ENCODE measurements at regions not wholly inside any gene's neighbourhood (a gene's known extent, or its start where the extent isn't known, plus 50 kb on each side); places are given as distances from the start of the nearest gene placed in this dataset.

GRCh38 chr16:49022351-49022963 lies 259.2 kb downstream of the CBLN1 start:
- no peak for DNase-seq

GRCh38 chr16:49021136-49021535 lies 260.5 kb downstream of the CBLN1 start:
- DNase-seq, result no peak

GRCh38 chr16:49020436-49020835 lies 261.2 kb downstream of the CBLN1 start:
- no peak for DNase-seq

- peak; percentile 56 to 75 for DNase-seq
Measured at GRCh38 chr16:49019831-49020230, 261.8 kb downstream of the CBLN1 start.

- peak; percentile 49 to 59 for DNase-seq
Measured at GRCh38 chr16:49019081-49019633, 262.5 kb downstream of the CBLN1 start.

- DNase-seq, result no peak
Measured at GRCh38 chr16:49018259-49018931, 263.2 kb downstream of the CBLN1 start.

GRCh38 chr16:49017501-49017900 lies 264.1 kb downstream of the CBLN1 start:
- no peak for DNase-seq

- no peak for DNase-seq
Measured at GRCh38 chr16:49016461-49016860, 265.2 kb downstream of the CBLN1 start.

GRCh38 chr16:49015225-49015592 lies 266.4 kb downstream of the CBLN1 start:
- DNase-seq, result no peak

GRCh38 chr16:49014277-49015224 lies 267.1 kb downstream of the CBLN1 start:
- DNase-seq, result no peak

GRCh38 chr16:49013727-49014080 lies 267.9 kb downstream of the CBLN1 start:
- DNase-seq, result no peak

- peak in 1 of 2 experiments; percentile 73 for DNase-seq
Measured at GRCh38 chr16:49012961-49013726, 268.5 kb downstream of the CBLN1 start.

GRCh38 chr16:49011901-49012300 lies 269.7 kb downstream of the CBLN1 start:
- no peak for DNase-seq

GRCh38 chr16:49010879-49011278 lies 270.8 kb downstream of the CBLN1 start:
- DNase-seq, result no peak

GRCh38 chr16:49010396-49010795 lies 271.2 kb downstream of the CBLN1 start:
- no peak for DNase-seq

- DNase-seq, result no peak
Measured at GRCh38 chr16:49009204-49009603, 272.4 kb downstream of the CBLN1 start.

- no peak for DNase-seq
Measured at GRCh38 chr16:49003992-49004391, 277.6 kb downstream of the CBLN1 start.

GRCh38 chr16:49003022-49003421 lies 278.6 kb downstream of the CBLN1 start:
- no peak for DNase-seq

- no peak for DNase-seq
Measured at GRCh38 chr16:49000594-49000993, 281.0 kb downstream of the CBLN1 start.

GRCh38 chr16:48999508-48999907 lies 282.1 kb downstream of the CBLN1 start:
- no peak for DNase-seq

GRCh38 chr16:48999044-48999443 lies 282.6 kb downstream of the CBLN1 start:
- no peak for DNase-seq

- DNase-seq, result no peak
Measured at GRCh38 chr16:48997946-48998345, 283.7 kb downstream of the CBLN1 start.

All from SHP77 (cell line).